KOPT-K1 (cell line): ENCODE measurements at regions not wholly inside any gene's neighbourhood (a gene's known extent, or its start where the extent isn't known, plus 50 kb on each side); places are given as distances from the start of the nearest gene placed in this dataset.
"Not testable (repeated sequence)": the region's sequence is repeated elsewhere in the genome, so short reads cannot be mapped to it uniquely, and the experiment has no call there.

Experiments used
- H3K27ac ChIP-seq: fragments of 200-600 bp; sonication (generic); 2 replicates; pipeline ENCODE4 v1.5.1; 2016; ENCODE audit warnings: antibody characterized with exemption, mild to moderate bottlenecking, low read depth, low read length; ENCODE audit not compliant: poor library complexity, severe bottlenecking
- H3K36me3 ChIP-seq: fragments of 200-600 bp; sonication (generic); 2 replicates; pipeline ENCODE4 v1.5.1; 2017; ENCODE audit warnings: antibody characterized with exemption, mild to moderate bottlenecking, low read length, moderate library complexity; ENCODE audit not compliant: insufficient read depth
- H3K9me3 ChIP-seq: fragments of 200-600 bp; sonication (generic); 2 replicates; pipeline ENCODE4 v1.5.1; 2017; ENCODE audit warnings: antibody characterized with exemption, low read length, mild to moderate bottlenecking; ENCODE audit not compliant: insufficient read depth, poor library complexity, severe bottlenecking

DNA sequence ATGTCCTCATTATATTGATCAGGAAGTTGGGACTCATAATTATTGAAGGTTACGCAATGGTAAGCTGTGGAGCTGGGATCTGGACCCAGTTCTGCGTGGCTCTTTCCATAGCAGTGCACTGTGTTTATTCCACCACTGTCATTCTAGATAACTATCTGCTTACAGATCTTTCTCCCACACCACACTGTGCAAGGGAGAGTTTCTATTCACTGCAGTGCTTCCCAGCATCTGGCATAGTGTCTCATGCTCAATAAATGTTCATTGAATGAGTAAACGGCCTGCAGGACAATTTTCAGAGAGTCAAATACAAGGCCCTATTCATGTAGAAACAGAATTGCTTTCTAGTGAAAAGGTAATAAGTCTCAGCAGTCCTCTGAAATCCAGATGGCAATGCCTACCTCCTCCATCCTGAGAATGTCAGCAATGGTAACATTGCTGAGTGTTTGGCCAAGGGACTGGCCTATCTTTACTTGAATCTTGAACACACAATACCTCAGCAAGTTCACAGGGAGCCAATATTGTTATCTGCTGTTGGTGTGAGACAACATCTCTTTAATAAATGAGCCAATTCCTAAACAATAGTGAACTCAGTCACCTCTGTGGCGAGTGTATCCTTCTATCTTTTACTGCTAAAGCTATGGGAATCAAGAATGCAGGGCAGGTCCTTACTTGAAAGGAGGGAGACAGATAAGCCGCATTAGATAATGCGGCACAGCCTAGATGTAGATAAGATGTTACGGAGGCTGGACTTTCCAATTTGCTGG is 332.4 kb upstream of the PRICKLE1 start:
- no peaks in the 10 kb centered on the region for H3K9me3 ChIP-seq
- no peaks in the 10 kb centered on the region for H3K36me3 ChIP-seq
- H3K27ac ChIP-seq = no peak overlapping the region

DNA sequence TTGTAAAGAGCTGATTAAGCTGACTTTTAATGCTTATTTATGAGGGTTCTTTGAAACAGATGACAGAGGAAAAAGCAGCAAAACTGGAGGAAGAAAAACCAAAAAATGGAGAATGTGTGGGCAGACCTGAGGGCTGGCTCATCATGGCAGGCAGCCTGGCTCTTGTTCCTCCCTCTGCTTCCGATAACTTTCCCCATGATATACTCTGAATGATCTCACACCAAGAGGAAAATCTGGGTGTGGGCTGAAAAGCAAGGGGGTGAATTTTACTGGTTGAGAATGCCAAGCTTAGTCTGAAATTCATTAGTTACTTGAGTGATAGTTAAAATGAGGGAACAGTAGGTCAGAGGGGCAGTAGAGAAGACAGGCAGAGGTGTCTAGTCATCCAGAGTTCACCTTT is 330.1 kb upstream of the PRICKLE1 start:
- H3K27ac ChIP-seq = no peak overlapping the region
- no peaks in the 10 kb centered on the region for H3K36me3 ChIP-seq

DNA sequence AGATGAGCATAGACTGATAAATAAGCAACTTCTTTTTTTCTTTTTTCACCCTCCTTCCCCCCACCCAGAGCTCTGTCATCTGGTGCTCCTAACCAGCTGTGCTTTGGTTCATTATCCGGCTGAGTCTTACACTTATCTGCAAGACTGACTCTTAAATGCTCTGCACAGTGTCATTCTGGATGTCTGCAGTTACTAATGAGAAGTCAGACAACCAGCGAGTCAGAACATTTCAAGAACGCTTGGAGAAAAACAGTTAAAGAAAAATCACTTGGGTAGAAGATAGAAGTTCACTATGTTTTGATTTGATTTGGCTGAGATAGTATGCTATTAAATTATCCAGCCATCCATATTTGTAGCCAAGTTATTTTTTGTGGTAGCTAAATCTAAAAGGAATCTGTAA is 328.9 kb upstream of the PRICKLE1 start:
- H3K27ac ChIP-seq = no peak overlapping the region

More for the DNA sequence above, 330.1 kb upstream of the PRICKLE1 start:
- no peaks in the 10 kb centered on the region for H3K9me3 ChIP-seq

DNA sequence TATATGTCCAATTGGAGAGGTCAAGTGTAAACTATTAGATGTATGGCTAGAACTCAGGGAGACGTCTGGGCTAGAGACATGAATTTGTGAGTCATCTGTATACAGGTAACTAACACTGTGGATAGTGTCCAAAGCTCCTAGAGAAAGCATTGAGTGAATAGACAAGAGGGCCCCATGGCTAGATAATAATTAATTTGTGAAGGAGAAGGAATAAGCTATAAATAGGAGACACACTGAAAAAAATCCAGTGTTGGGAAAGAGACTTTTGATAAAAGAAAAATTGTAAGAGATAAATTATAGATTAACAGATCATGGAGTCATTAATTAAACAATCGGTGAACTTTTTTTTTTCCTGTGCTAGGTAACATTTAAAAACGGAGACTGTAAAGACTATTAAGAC is 326.6 kb upstream of the PRICKLE1 start:
- no peaks in the 10 kb centered on the region for H3K36me3 ChIP-seq
- no peak overlapping the region for H3K27ac ChIP-seq
- no peaks in the 10 kb centered on the region for H3K9me3 ChIP-seq

More for the DNA sequence above, 328.9 kb upstream of the PRICKLE1 start:
- Histone ChIP-seq H3K36me3 (no peaks in the 10 kb centered on the region), H3K9me3 (no peaks in the 10 kb centered on the region)

DNA sequence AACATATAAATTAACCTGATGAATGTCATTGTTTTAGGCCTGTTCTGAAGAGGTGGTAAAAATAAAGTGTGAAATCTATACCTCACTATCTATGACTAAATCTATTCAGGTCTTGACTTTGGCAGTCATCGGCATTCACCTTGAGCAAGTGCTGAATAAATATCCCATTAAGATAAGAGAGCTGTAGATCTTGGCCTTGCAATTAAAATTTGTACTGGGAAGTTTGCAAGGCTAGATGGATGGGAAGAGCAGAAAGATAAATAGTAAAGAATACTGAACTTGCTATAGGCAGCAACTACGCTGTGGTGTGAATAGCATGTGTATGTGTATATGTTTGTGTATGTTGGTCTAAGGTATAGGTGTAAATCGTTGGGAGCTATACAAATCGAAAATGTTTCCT is 325.9 kb upstream of the PRICKLE1 start:
- Histone ChIP-seq H3K36me3 (no peaks in the 10 kb centered on the region), H3K9me3 (no peaks in the 10 kb centered on the region), H3K27ac (no peak overlapping the region)

DNA sequence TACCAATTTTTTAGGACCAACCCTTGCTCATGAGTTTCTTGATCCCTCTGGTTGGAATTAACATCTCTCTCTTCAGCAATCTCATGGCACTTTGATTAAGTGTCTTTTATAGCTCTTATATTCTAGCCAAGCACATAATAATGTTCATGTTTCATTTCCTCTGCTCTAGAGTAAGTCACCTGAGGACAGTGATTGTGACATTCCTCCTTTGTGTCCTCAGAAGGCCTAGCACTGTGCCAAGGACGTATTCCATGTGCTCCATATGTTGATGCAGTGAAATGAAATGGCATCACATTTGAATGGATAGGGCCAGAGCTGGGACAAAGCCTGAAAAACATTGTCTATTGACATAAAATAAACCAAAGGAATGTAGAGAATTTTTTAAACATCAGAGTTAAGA is 322.8 kb upstream of the PRICKLE1 start:
- H3K27ac ChIP-seq = no peak overlapping the region
- no peaks in the 10 kb centered on the region for H3K36me3 ChIP-seq
- H3K9me3 ChIP-seq = no peaks in the 10 kb centered on the region

DNA sequence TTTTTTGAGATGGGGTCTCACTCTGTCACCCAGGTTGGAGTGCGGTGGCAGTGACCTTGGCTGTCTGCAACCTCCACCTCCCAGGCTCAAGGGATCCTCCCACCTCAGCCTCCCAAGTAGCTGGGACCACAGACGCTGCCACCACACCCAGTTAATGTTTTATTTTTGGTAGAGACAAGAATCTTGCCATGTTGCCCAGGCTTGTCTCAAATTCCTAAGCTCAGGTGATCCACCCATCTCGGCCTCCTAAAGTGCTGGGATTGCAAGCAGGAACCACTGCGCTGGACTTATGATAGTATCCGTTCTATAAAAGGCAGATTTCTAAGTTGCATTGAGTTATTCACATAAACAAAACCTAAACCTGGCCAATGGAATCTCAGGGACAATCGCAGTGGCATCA is 321.1 kb upstream of the PRICKLE1 start:
- Histone ChIP-seq H3K27ac (no peak overlapping the region), H3K36me3 (no peaks in the 10 kb centered on the region), H3K9me3 (peaks cover 5% of the 10 kb centered on the region)

DNA sequence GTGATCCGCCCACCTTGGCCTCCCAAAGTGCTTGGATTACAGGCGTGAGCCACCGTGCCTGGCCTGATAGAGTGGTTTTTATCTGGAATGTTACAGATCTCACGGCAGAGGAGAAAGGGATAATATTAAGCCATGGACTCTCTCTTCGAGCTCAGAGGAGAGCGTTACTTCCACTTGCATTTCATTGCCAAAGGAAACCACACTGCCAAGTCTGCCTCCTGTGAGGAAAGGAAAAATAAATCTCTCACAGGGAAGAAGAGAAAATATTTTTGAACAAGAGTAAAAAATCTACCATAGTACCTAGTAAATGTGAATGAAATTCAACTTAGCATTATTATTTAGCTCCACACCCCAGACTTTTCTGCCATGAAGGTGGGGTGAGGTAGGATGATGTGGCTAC is 319.2 kb upstream of the PRICKLE1 start:
- Histone ChIP-seq H3K27ac (no peak overlapping the region), H3K36me3 (no peaks in the 10 kb centered on the region), H3K9me3 (peaks cover 5% of the 10 kb centered on the region)

DNA sequence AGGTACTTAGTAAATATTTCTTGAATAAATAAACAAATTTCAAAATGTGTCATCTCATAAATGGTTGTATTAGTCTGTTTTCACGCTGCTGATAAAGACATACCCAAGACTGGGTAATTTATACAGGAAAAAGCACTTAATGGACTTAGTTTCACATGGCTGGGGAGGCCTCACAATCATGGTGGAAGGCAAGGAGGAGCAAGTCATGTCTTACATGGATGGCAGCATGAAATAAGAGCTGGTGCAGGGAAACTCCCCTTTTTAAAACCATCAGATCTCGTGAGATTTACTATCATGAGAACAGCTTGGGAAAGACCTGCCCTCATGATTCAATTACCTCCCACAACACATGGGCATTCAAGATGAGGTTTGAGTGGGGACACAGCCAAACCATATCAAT is 317.3 kb upstream of the PRICKLE1 start:
- H3K36me3 ChIP-seq, H3K9me3 ChIP-seq, H3K27ac ChIP-seq: not testable (repeated sequence)

DNA sequence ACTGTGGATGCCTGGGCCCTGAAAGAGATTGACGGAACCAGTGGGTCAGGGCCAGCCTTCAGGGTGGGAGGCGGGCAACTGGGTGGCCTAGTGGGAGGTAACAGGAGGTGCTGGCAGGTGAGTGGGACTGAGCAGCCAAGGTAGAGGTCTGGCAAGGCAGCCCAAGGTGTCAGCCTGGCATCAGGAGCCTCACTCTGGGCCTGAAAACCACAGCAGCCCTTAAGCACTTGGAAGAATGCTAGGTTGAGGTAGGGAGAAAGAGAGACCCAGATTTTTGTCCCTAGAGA is 315.8 kb upstream of the PRICKLE1 start:
- Histone ChIP-seq H3K27ac (no peak overlapping the region), H3K9me3 (peaks cover 5% of the 10 kb centered on the region), H3K36me3 (no peaks in the 10 kb centered on the region)

DNA sequence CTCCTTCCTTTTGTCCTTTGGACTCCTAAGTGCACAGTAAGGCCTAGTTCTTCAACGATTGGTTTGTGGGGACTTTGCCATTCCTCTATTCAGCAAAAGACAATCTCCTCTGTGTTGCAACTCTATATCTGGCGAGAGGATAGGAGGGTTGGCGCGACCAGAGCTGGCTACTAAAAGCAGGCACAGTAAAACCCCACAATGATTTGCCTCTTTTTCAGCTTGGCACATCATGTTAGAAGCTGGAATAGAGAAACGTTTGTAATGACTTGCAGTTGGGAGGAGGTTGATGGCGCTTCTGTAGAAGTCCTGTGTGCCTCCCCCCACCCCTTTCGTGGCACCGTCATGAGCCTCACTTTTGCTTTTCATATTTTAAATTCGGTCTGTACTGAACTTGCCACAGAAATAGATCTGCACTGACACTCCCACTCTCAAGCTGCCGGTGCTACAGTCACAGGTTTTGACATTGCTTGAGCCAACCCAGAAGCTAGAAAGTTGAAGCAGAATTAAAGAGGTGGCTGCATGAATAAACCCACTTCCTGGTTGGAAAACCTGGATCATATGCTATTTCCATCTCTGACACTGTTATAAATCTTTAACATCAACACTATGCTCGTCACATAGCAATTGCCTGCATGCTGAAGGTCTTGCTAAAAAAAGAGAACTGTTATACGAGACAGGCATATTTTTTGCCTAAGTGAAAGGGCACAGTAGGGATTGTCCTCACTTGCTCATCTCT is 315.3 kb upstream of the PRICKLE1 start:
- peaks cover 5% of the 10 kb centered on the region for H3K9me3 ChIP-seq
- no peaks in the 10 kb centered on the region for H3K36me3 ChIP-seq
- H3K27ac ChIP-seq = no peak overlapping the region

DNA sequence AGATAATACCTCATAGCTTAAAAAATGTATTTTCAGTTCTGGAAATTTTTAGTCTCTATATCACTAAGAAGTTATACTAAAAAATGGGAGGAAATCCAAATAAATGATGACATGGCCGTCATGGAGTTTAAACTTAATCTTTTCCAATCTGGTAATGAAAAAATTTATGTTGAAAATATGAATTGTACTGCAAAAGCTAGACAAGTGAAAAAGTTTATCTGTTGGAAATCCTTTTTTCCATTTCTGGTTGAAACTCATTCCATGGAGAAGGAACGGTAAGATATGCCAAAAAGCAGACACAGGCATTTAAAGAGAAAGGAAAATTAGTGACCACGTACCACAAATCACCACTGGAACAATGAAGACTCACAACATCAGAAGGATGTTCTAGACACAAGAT is 314.2 kb upstream of the PRICKLE1 start:
- Histone ChIP-seq H3K36me3 (no peaks in the 10 kb centered on the region), H3K9me3 (peaks cover 5% of the 10 kb centered on the region), H3K27ac (no peak overlapping the region)

DNA sequence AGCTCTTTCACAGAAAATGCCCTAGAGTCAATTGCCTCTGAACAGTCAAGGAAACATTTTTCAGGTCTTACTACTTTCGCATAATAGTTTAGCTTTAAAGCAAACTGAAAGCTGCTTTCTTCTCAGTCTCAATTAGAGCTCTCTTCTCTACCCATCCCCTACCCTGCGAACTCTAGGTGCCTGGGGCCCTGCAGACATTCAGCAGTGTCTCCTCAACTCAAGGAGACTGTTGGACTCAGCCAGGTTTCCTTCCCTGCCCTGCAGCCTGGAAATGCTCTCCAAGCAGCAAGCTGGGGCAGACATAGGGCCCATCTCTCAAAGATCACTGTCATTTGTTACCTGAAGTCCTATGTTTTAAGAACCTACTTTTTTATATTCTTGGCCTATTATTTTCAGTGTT is 312.5 kb upstream of the PRICKLE1 start:
- H3K27ac ChIP-seq = no peak overlapping the region
- H3K9me3 ChIP-seq = peaks cover 3% of the 10 kb centered on the region
- no peaks in the 10 kb centered on the region for H3K36me3 ChIP-seq

DNA sequence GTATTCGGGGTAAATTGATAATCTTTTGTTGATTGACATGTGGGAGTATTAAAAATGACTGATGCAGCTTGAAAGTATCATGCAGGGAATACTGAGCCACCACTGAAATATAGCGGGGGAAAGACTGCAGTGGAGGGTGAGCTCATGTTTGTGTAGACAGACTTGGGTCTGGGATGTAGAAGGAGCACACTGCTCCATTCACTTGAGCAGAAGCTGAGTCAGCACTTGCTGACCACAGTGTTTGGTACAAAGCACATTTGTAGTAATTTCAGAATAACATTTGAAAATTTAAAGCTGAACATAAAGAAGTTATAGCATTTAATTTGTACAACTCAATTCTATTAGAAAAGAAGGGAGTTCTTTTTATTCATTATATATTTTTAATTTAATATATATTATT is 304.3 kb upstream of the PRICKLE1 start:
- no peaks in the 10 kb centered on the region for H3K9me3 ChIP-seq
- no peaks in the 10 kb centered on the region for H3K36me3 ChIP-seq
- H3K27ac ChIP-seq = no peak overlapping the region

DNA sequence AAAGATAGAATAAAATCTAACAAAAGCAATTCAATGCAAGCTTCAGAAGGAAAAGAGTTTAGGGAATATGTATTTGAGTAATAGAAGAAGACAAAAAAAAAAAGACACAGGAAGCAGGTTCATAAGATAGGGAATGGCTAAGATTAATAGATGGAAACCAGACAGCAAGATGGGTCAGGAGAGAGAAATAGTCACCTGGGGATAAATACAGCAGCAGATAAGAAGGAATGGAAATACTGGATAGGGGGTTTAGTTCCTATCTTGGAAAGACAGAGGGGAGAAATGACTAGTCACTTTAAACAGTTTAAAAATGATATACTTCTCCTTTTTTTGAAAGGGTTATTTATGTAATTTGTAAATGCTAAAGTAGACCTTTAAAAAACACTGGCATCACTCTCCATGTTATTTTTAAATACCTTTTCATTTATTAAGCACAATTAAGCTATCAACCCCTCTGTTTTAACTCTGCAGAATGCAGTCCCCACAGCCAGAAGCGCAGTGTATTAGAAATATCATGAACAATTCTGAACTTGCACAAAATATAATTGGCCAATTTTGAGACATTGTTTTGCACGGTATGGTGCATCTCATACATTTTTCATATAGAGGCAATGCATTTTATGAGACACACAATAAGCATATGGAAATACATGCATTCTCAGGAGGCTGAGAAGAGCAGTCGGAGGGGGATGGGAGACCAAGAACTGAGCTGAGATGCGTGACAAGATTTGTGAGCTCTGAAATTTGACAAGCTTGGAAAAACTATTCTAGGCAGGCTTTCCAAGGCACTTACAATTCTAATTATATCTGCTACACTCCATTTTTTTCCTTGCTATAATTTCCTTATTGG is 303.4 kb upstream of the PRICKLE1 start:
- no peaks in the 10 kb centered on the region for H3K36me3 ChIP-seq
- no peak overlapping the region for H3K27ac ChIP-seq
- no peaks in the 10 kb centered on the region for H3K9me3 ChIP-seq
